Lower leg skin (tissue), 3 donors: ENCODE measurements at regions not wholly inside any gene's neighbourhood (a gene's known extent, or its start where the extent isn't known, plus 50 kb on each side); places are given as distances from the start of the nearest gene placed in this dataset.
"Not testable (repeated sequence)": the region's sequence is repeated elsewhere in the genome, so short reads cannot be mapped to it uniquely, and the experiment has no call there.

ENCODE experiments used
- POLR2A ChIP-seq, 2 donors: fragments of 450-650 bp; IDR thresholded peaks; one replicate each; pipeline ENCODE4 v1.6.1; 2016 to 2017; ENCODE audit warnings: antibody characterized with exemption in 2 of 2, mild to moderate bottlenecking in 1 of 2, moderate library complexity in 1 of 2
- TF ChIP-seq, protein P1 (sequence below), 3 donors: fragments of 450-650 bp; IDR thresholded peaks; one replicate each; pipeline ENCODE4 v1.5.1; 2016; ENCODE audit warnings: antibody characterized with exemption in 3 of 3, mild to moderate bottlenecking in 3 of 3, moderate library complexity in 2 of 3

GRCh38 chr6:99730237-99730636 is 123.6 kb downstream of the PRDM13 start:
- TF ChIP-seq, protein P1, sequence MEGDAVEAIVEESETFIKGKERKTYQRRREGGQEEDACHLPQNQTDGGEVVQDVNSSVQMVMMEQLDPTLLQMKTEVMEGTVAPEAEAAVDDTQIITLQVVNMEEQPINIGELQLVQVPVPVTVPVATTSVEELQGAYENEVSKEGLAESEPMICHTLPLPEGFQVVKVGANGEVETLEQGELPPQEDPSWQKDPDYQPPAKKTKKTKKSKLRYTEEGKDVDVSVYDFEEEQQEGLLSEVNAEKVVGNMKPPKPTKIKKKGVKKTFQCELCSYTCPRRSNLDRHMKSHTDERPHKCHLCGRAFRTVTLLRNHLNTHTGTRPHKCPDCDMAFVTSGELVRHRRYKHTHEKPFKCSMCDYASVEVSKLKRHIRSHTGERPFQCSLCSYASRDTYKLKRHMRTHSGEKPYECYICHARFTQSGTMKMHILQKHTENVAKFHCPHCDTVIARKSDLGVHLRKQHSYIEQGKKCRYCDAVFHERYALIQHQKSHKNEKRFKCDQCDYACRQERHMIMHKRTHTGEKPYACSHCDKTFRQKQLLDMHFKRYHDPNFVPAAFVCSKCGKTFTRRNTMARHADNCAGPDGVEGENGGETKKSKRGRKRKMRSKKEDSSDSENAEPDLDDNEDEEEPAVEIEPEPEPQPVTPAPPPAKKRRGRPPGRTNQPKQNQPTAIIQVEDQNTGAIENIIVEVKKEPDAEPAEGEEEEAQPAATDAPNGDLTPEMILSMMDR (IDR thresholded peaks at IDR 0.05) = not testable (repeated sequence)
- TF ChIP-seq POLR2A (IDR thresholded peaks at IDR 0.05) = not testable (repeated sequence)
